Heart left ventricle (tissue), 13 donors: ENCODE measurements at regions not wholly inside any gene's neighbourhood (a gene's known extent, or its start where the extent isn't known, plus 50 kb on each side); places are given as distances from the start of the nearest gene placed in this dataset.

Experiments used
- CTCF ChIP-seq, 12 donors: fragments of 200-600 bp; sonication (generic) in 4 of 12; IDR thresholded peaks; one replicate each; pipeline versions ENCODE4 v1.5.0 to v1.8.0; 2018 to 2022; ENCODE audit warnings: antibody characterized with exemption in 12 of 12, mild to moderate bottlenecking in 5 of 12
- POLR2A ChIP-seq, 2 donors: fragments of 450-650 bp; IDR thresholded peaks; one replicate each; pipeline ENCODE4 v1.6.1; 2017; ENCODE audit warnings: antibody characterized with exemption in 2 of 2, mild to moderate bottlenecking in 2 of 2, moderate library complexity in 2 of 2
- donor health status: ischemic (EF 13 %, LVEDD 7.1; RV severe dilation, severe dysfunction).
- donor health status: DM: no; HTN: yes; CAD: no.
- donor health status: DM: no; HTN: no; CAD: no.
- donor health status: ischemic (EF 25% LVEDD 6.9; RV normal size, moderate dysfunction).
- donor health status: ischemic (EF 25% LVEDD 5.7; RV mildly dilated, moderate dysfunction).
- donor health status: ischemic (EF 35%, LVEDD 5.7; RV mildly dilated, moderate dysfunction).
- donor health status: nonischemic (EF 11% LVEDD 7.7; RV severe dilation, severe dysfunction).
- donor health status: DM: yes; HTN: yes; CAD: no.
- donor health status: PGD.
- donor health status: ischemic (EF 29% LVEDD 5.4; RV normal size, mild dysfunction).
- donor health status: nonischemic (EF 23%, LVEDD 6.1; RV moderate dilation, normal function).

GRCh38 chr18:45334191-45334590, 281.1 kb upstream of the SLC14A2 start:
- TF ChIP-seq CTCF (IDR thresholded peaks at IDR 0.05) (no peak), POLR2A (IDR thresholded peaks at IDR 0.05) (no peak)
